CD14-positive monocyte (primary cell): ENCODE measurements at regions not wholly inside any gene's neighbourhood (a gene's known extent, or its start where the extent isn't known, plus 50 kb on each side); places are given as distances from the start of the nearest gene placed in this dataset.

Experiments used
- DNase-seq, 3 donors: peaks; one replicate each; pipeline ENCODE4 v3.0.0-alpha.2; 2011 to 2022
- H2AFZ ChIP-seq: 2 replicates; pipeline ENCODE4 v1.6.0; 2012; ENCODE audit warnings: mild to moderate bottlenecking, low read depth, low read length, inconsistent platforms; ENCODE audit not compliant: insufficient read depth, poor library complexity, severe bottlenecking
- H3K27ac ChIP-seq, 2 donors: 1 replicate in 1 of 2; 2 replicates in 1 of 2; pipeline ENCODE4 v1.5.1; 2012 to 2013; ENCODE audit warnings: low read length in 2 of 2, control low read depth in 1 of 2, inconsistent platforms in 1 of 2, low read depth in 1 of 2, mild to moderate bottlenecking in 1 of 2
- H3K27me3 ChIP-seq, 2 donors: one replicate each; pipeline versions ENCODE4 v1.6.0 to v1.6.1; 2011 to 2013; ENCODE audit warnings: low read length in 2 of 2; ENCODE audit not compliant: control insufficient read depth in 2 of 2, insufficient read depth in 2 of 2
- H3K36me3 ChIP-seq, 2 donors: replicated peaks in 1 of 2; 1 replicate in 1 of 2; 2 replicates in 1 of 2; pipeline versions ENCODE4 v1.5.1 to v1.6.1; 2012 to 2013; ENCODE audit warnings: low read length in 2 of 2, control low read depth in 1 of 2, inconsistent platforms in 1 of 2, mild to moderate bottlenecking in 1 of 2; ENCODE audit not compliant: insufficient read depth in 2 of 2, control insufficient read depth in 1 of 2
- H3K4me1 ChIP-seq, 2 donors: 1 replicate in 1 of 2; 2 replicates in 1 of 2; pipeline versions ENCODE4 v1.5.1 to v1.6.1; 2012 to 2013; ENCODE audit warnings: low read length in 2 of 2, control low read depth in 1 of 2, inconsistent platforms in 1 of 2, mild to moderate bottlenecking in 1 of 2, moderate library complexity in 1 of 2; ENCODE audit not compliant: insufficient read depth in 2 of 2, control insufficient read depth in 1 of 2
- H3K4me2 ChIP-seq: replicated peaks from 2 replicates; pipeline ENCODE3; 2012; ENCODE audit warnings: low read length, moderate library complexity, mild to moderate bottlenecking; ENCODE audit not compliant: poor library complexity, severe bottlenecking; ENCODE audit errors: extremely low read depth
- H3K4me3 ChIP-seq, 3 experiments: fragments of 200-600 bp in 1 of 3; sonication (generic) in 1 of 3; replicated peaks in 1 of 3; 1 replicate in 2 of 3; 2 replicates in 1 of 3; pipeline ENCODE4 v1.5.1; 2011 to 2013; ENCODE audit warnings: low read length in 3 of 3, mild to moderate bottlenecking in 3 of 3, control low read depth in 2 of 3, low read depth in 2 of 3, inconsistent platforms in 1 of 3, moderate library complexity in 1 of 3
- H3K79me2 ChIP-seq: 2 replicates; pipeline ENCODE4 v1.6.0; 2012; ENCODE audit warnings: mild to moderate bottlenecking, control low read depth, inconsistent platforms, low read length, moderate library complexity; ENCODE audit not compliant: insufficient read depth
- H3K9ac ChIP-seq: 2 replicates; pipeline ENCODE4 v1.6.0; 2017; ENCODE audit warnings: low read length, mild to moderate bottlenecking; ENCODE audit not compliant: insufficient read depth, poor library complexity, severe bottlenecking
- H3K9me3 ChIP-seq, 2 donors: replicated peaks in 1 of 2; 1 replicate in 1 of 2; 2 replicates in 1 of 2; pipeline versions ENCODE4 v1.5.1 to v1.6.1; 2012 to 2013; ENCODE audit warnings: low read length in 2 of 2, control low read depth in 1 of 2; ENCODE audit not compliant: control insufficient read depth in 1 of 2, insufficient read depth in 1 of 2
- H4K20me1 ChIP-seq: 2 replicates; pipeline ENCODE4 v1.6.0; 2012; ENCODE audit warnings: mild to moderate bottlenecking, low read length, control low read depth, moderate library complexity; ENCODE audit not compliant: insufficient read depth
- H3K27ac Mint-ChIP-seq, 7 donors: one replicate each; pipeline ENCODE4 v1.8.0; 2020; ENCODE audit warnings: mild to moderate bottlenecking in 7 of 7, mixed read lengths in 7 of 7, moderate library complexity in 6 of 7, inconsistent platforms in 2 of 7
- H3K27me3 Mint-ChIP-seq, 3 donors: one replicate each; pipeline ENCODE4 v1.8.0; 2021 to 2022; ENCODE audit warnings: low read depth in 3 of 3, mild to moderate bottlenecking in 3 of 3, mixed read lengths in 3 of 3, moderate library complexity in 3 of 3, inconsistent platforms in 1 of 3
- H3K36me3 Mint-ChIP-seq, 2 donors: one replicate each; pipeline ENCODE4 v1.8.0; 2020; ENCODE audit warnings: mixed read lengths in 2 of 2, inconsistent platforms in 1 of 2, mild to moderate bottlenecking in 1 of 2
- H3K4me1 Mint-ChIP-seq: one replicate; pipeline ENCODE4 v1.8.0; 2020; ENCODE audit warnings: mild to moderate bottlenecking, mixed read lengths
- H3K4me3 Mint-ChIP-seq, 2 donors: one replicate each; pipeline ENCODE4 v1.8.0; 2020; ENCODE audit warnings: mild to moderate bottlenecking in 2 of 2, mixed read lengths in 2 of 2, moderate library complexity in 1 of 2
- H3K9me3 Mint-ChIP-seq, 7 donors: one replicate each; pipeline ENCODE4 v1.8.0; 2020 to 2022; ENCODE audit warnings: mixed read lengths in 7 of 7, mild to moderate bottlenecking in 6 of 7, moderate library complexity in 6 of 7, inconsistent platforms in 2 of 7
- WGBS: methylation state at CpG from one replicate; pipeline ENCODE4 v1.1.5; 2013; ENCODE audit warnings: missing lambda C conversion rate; ENCODE audit not compliant: insufficient coverage; 5-methylcytosine and 5-hydroxymethylcytosine counted together
- intact Hi-C, 2 donors: fragments of 100-400 bp; cut with micrococcal nuclease; formaldehyde crosslinking; loops; one replicate each; pipeline versions ENCODE4 v1.15.0 to v1.15.1; 2023
- TF ChIP-seq, protein P1 (sequence below): fragments of 200-600 bp; IDR thresholded peaks from one replicate; pipeline ENCODE4 v1.8.0; 2022; ENCODE audit warnings: antibody characterized with exemption, mild to moderate bottlenecking

- Mint-ChIP-seq H3K36me3 (no peaks in the 10 kb centered on the region), H3K27ac (no peak overlapping the region), H3K4me3 (no peak overlapping the region), H3K4me1 (peaks cover 7% of the 10 kb centered on the region), H3K9me3 (peaks cover 0 to 7% (median 2%) of the 10 kb centered on the region in 7 donors), H3K27me3 (peaks cover 0 to 1% (median 0%) of the 10 kb centered on the region in 3 donors)
- intact Hi-C loops = no loop called here
- peaks cover 3% of the 10 kb centered on the region in 2 donors for H3K9me3 ChIP-seq
- peaks cover 4% of the 10 kb centered on the region in 2 donors for H3K4me1 ChIP-seq
- DNase-seq = no peak
- H3K27me3 ChIP-seq = no peaks in the 10 kb centered on the region
- H3K4me2 ChIP-seq = no peak overlapping the region
- H3K79me2 ChIP-seq = no peaks in the 10 kb centered on the region
- no peak overlapping the region for H3K4me3 ChIP-seq
- no peak overlapping the region for H3K27ac ChIP-seq
- no peaks in the 10 kb centered on the region for H3K36me3 ChIP-seq
- H2AFZ ChIP-seq = no peak overlapping the region
- TF ChIP-seq, protein P1, sequence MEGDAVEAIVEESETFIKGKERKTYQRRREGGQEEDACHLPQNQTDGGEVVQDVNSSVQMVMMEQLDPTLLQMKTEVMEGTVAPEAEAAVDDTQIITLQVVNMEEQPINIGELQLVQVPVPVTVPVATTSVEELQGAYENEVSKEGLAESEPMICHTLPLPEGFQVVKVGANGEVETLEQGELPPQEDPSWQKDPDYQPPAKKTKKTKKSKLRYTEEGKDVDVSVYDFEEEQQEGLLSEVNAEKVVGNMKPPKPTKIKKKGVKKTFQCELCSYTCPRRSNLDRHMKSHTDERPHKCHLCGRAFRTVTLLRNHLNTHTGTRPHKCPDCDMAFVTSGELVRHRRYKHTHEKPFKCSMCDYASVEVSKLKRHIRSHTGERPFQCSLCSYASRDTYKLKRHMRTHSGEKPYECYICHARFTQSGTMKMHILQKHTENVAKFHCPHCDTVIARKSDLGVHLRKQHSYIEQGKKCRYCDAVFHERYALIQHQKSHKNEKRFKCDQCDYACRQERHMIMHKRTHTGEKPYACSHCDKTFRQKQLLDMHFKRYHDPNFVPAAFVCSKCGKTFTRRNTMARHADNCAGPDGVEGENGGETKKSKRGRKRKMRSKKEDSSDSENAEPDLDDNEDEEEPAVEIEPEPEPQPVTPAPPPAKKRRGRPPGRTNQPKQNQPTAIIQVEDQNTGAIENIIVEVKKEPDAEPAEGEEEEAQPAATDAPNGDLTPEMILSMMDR = no peak
- no peak overlapping the region for H3K9ac ChIP-seq
- no peaks in the 10 kb centered on the region for H4K20me1 ChIP-seq
- WGBS = 100% methylated on average over 1 of the region's 2 CpGs
These were observed 195.4 kb upstream of the FGGY start for GRCh38 chr1:59101518-59101917.

GRCh38 chr1:59103457-59103856, 193.4 kb upstream of the FGGY start:
- peaks cover 0 to 7% (median 2%) of the 10 kb centered on the region in 7 donors for H3K9me3 Mint-ChIP-seq
- H3K9ac ChIP-seq = no peak overlapping the region
- no peak overlapping the region for H3K4me3 ChIP-seq
- no peaks in the 10 kb centered on the region for H3K36me3 ChIP-seq
- H3K4me3 Mint-ChIP-seq = no peak overlapping the region
- H3K27me3 Mint-ChIP-seq = peaks cover 0 to 1% (median 0%) of the 10 kb centered on the region in 3 donors
- DNase-seq = no peak
- intact Hi-C loops = no loop called here
- no peak overlapping the region for H3K27ac Mint-ChIP-seq
- peaks cover 15% of the 10 kb centered on the region for H3K4me1 Mint-ChIP-seq
- H3K27ac ChIP-seq = no peak overlapping the region
- H4K20me1 ChIP-seq = no peaks in the 10 kb centered on the region
- H2AFZ ChIP-seq = no peak overlapping the region
- TF ChIP-seq, protein P1 = no peak
- WGBS = no CpG with 5 or more reads among the region's 4 CpGs
- H3K9me3 ChIP-seq = peaks cover 3% of the 10 kb centered on the region in 2 donors
- H3K4me2 ChIP-seq = no peak overlapping the region
- no peaks in the 10 kb centered on the region for H3K79me2 ChIP-seq
- H3K4me1 ChIP-seq = peaks cover 9 to 16% of the 10 kb centered on the region in 2 donors
- no peaks in the 10 kb centered on the region for H3K27me3 ChIP-seq
- no peaks in the 10 kb centered on the region for H3K36me3 Mint-ChIP-seq
